Right atrium auricular region (tissue), 2 donors: ENCODE measurements at regions not wholly inside any gene's neighbourhood (a gene's known extent, or its start where the extent isn't known, plus 50 kb on each side); places are given as distances from the start of the nearest gene placed in this dataset.

Source experiments
- DNase-seq: peaks from one replicate; pipeline ENCODE4 v3.0.0-alpha.2; 2019; ENCODE audit warnings: low spot score
- H3K27ac ChIP-seq, 2 donors: fragments of 200-600 bp; sonication (generic); 1 replicate in 1 of 2; 2 replicates in 1 of 2; pipeline ENCODE4 v1.5.1; 2016 to 2019
- H3K27me3 ChIP-seq, 2 donors: fragments of 200-600 bp; sonication (generic); one replicate each; pipeline versions ENCODE4 v1.5.1 to v1.6.0; 2017 to 2019
- H3K36me3 ChIP-seq: fragments of 200-600 bp; sonication (generic); one replicate; pipeline ENCODE4 v1.5.1; 2016
- H3K4me1 ChIP-seq, 2 donors: fragments of 200-600 bp; sonication (generic); one replicate each; pipeline versions ENCODE4 v1.5.1 to v1.6.0; 2017 to 2019
- H3K4me3 ChIP-seq, 2 donors: fragments of 200-600 bp; sonication (generic); 1 replicate in 1 of 2; 2 replicates in 1 of 2; pipeline ENCODE4 v1.5.1; 2017 to 2019; ENCODE audit warnings: mild to moderate bottlenecking in 1 of 2, moderate library complexity in 1 of 2
- H3K9me3 ChIP-seq, 2 donors: fragments of 200-600 bp; sonication (generic); one replicate each; pipeline ENCODE4 v1.5.1; 2019
- TF ChIP-seq, protein P1 (sequence below), 2 donors: fragments of 200-600 bp; sonication (generic); IDR thresholded peaks; one replicate each; pipeline ENCODE4 v1.5.1; 2019; ENCODE audit warnings: antibody characterized with exemption in 2 of 2

DNA sequence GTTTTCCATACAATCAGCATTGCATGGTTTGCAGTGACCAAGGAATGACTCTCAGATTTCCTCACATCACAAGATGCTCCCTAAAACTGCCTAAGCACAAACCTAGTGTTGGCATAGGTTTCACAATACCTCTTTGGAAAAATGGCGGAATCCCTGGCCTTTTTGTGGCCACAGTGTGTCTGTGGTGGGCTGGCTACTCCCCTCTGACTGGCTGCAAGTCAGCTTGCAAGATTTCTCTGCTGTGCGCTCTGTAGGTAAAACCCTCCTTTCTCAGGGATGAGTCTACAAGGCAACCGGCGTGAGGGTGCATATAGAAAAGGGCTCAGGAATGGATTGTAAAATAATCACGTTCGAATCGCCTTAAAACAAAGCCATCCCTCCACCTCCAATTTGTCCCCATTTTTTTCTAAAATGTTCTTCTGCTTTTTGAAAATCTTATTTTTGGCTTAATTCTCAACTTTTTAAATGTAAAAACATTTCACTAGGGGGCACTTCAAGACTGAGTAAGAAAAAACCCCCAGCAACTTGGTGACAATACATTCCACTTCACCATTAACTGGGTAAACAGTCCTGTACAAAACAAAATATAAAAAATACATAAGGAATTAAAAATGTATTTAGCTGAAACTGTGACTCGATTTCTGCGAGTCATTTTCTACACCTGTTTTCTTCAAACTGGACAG, 235.6 kb downstream of the STIM2 start:
- Histone ChIP-seq H3K27me3 (no peaks in the 10 kb centered on the region), H3K9me3 (no peaks in the 10 kb centered on the region), H3K27ac (no peak overlapping the region), H3K4me3 (no peak overlapping the region), H3K36me3 (no peaks in the 10 kb centered on the region), H3K4me1 (no peaks in the 10 kb centered on the region)
- TF ChIP-seq, protein P1, sequence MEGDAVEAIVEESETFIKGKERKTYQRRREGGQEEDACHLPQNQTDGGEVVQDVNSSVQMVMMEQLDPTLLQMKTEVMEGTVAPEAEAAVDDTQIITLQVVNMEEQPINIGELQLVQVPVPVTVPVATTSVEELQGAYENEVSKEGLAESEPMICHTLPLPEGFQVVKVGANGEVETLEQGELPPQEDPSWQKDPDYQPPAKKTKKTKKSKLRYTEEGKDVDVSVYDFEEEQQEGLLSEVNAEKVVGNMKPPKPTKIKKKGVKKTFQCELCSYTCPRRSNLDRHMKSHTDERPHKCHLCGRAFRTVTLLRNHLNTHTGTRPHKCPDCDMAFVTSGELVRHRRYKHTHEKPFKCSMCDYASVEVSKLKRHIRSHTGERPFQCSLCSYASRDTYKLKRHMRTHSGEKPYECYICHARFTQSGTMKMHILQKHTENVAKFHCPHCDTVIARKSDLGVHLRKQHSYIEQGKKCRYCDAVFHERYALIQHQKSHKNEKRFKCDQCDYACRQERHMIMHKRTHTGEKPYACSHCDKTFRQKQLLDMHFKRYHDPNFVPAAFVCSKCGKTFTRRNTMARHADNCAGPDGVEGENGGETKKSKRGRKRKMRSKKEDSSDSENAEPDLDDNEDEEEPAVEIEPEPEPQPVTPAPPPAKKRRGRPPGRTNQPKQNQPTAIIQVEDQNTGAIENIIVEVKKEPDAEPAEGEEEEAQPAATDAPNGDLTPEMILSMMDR (IDR thresholded peaks at IDR 0.05) = no peak
- DNase-seq = no peak

DNA sequence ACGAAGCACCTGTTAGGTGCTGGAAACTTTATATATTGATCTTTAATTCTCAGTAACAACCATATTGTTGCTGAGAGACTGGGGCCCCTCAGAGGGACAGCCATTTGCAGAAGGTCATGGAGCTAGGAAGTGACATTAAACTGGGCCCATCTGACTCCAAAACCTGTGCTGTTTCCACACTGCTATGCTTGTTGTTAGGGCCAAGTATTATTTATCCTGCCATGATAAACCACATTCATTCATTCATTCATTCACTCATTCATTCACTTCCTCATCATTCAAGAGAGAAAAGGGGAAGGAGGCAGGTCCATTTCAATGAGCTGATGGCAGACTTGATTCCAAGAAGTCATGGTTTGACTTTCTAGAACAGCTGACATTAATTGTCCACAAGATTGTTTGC, 237.4 kb downstream of the STIM2 start:
- H3K4me3 ChIP-seq = no peak overlapping the region
- TF ChIP-seq, protein P1 (IDR thresholded peaks at IDR 0.05) = no peak
- no peaks in the 10 kb centered on the region for H3K27me3 ChIP-seq
- no peak overlapping the region for H3K27ac ChIP-seq
- no peak for DNase-seq
- H3K36me3 ChIP-seq = no peaks in the 10 kb centered on the region
- no peaks in the 10 kb centered on the region for H3K4me1 ChIP-seq
- H3K9me3 ChIP-seq = no peaks in the 10 kb centered on the region

GRCh38 chr4:27100713-27101112, 240.1 kb downstream of the STIM2 start:
- H3K36me3 ChIP-seq = no peaks in the 10 kb centered on the region
- no peaks in the 10 kb centered on the region for H3K4me1 ChIP-seq
- no peak overlapping the region for H3K4me3 ChIP-seq
- TF ChIP-seq, protein P1 (IDR thresholded peaks at IDR 0.05) = no peak
- H3K9me3 ChIP-seq = no peaks in the 10 kb centered on the region
- no peaks in the 10 kb centered on the region for H3K27me3 ChIP-seq
- no peak overlapping the region for H3K27ac ChIP-seq
- no peak for DNase-seq

DNA sequence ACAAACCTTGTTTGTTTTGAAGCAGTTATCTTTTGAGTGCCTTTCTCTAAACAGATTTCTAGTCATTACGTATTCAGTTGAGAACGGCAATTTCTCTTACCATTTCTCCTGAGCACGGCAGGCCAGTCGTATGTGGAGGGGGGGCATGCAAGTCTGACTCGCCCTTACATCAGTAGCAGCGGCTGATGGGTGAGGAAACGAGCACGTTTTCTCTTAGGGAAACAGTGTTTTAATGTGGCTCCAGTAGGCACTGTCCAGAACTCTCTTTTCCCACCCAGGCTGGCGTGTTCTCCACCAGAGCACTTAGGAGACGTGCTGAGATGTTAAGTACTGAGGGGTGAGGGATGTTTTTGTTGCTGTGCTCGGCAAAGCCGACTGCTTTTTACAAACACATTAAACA, 240.5 kb downstream of the STIM2 start:
- Histone ChIP-seq H3K4me1 (no peaks in the 10 kb centered on the region), H3K9me3 (no peaks in the 10 kb centered on the region), H3K36me3 (no peaks in the 10 kb centered on the region), H3K4me3 (no peak overlapping the region), H3K27ac (no peak overlapping the region), H3K27me3 (no peaks in the 10 kb centered on the region)
- no peak for DNase-seq
- TF ChIP-seq, protein P1 (IDR thresholded peaks at IDR 0.05) = no peak

DNA sequence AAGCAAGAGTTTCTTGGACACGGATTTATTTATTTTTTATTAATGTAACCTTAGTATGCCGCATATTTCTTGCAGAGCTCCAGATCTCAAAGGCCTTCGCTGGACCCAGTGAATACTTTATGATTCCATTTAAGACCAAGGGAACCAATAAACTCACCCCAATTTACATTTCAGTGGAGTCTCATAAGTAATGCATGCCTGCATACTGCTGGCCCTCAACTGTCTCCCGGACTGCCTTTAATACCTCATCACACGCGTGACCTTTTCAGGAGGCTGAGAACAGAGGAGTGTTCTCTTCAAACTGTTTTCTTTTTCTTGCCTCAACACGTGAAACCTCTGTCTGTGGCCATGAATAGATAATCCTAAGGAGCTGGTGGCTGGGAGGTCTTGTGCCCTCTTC, 240.9 kb downstream of the STIM2 start:
- DNase-seq = no peak
- TF ChIP-seq, protein P1 (IDR thresholded peaks at IDR 0.05) = no peak
- Histone ChIP-seq H3K4me1 (no peaks in the 10 kb centered on the region), H3K27ac (no peak overlapping the region), H3K4me3 (no peak overlapping the region), H3K27me3 (no peaks in the 10 kb centered on the region), H3K36me3 (no peaks in the 10 kb centered on the region), H3K9me3 (no peaks in the 10 kb centered on the region)

DNA sequence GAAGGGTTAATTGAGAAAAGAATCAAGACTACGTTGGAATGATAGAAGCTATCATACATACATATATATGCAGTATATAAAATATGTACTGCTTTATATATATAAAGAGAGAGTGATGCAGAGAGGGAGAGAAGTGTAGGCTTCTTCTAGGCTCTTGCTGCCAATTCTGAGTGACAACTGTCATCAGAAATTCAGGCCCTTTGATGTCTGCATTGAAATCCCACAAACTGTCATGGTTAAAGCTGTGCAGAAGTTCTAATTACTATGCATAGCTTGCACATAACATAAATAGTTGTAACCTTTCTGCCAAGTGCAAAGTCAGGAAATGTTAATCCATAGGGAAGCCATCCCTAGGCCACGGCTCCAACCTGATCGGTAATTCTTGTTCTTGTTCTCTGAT, 251.0 kb downstream of the STIM2 start:
- Histone ChIP-seq H3K4me3 (no peak overlapping the region), H3K4me1 (no peaks in the 10 kb centered on the region), H3K27ac (no peak overlapping the region), H3K9me3 (no peaks in the 10 kb centered on the region), H3K27me3 (no peaks in the 10 kb centered on the region), H3K36me3 (no peaks in the 10 kb centered on the region)
- DNase-seq = no peak
- TF ChIP-seq, protein P1 (IDR thresholded peaks at IDR 0.05) = no peak
